Hematopoietic multipotent progenitor cell treated with erythropoietin and hydrocortisone succinate and interleukin-3 and kit ligand, for 8 days (in vitro differentiated cells): ENCODE measurements at regions not wholly inside any gene's neighbourhood (a gene's known extent, or its start where the extent isn't known, plus 50 kb on each side); places are given as distances from the start of the nearest gene placed in this dataset.

Source experiments
- DNase-seq: peaks from one replicate; pipeline ENCODE4 v3.0.0-alpha.2; 2015

- no peak for DNase-seq
Observed at GRCh38 chr6:145213614-145214013, 521.7 kb downstream of the EPM2A start.

GRCh38 chr6:145214570-145214969, 520.8 kb downstream of the EPM2A start:
- peak; percentile 53 for DNase-seq

GRCh38 chr6:145224450-145224849, 510.9 kb downstream of the EPM2A start:
- DNase-seq, result no peak

DNA sequence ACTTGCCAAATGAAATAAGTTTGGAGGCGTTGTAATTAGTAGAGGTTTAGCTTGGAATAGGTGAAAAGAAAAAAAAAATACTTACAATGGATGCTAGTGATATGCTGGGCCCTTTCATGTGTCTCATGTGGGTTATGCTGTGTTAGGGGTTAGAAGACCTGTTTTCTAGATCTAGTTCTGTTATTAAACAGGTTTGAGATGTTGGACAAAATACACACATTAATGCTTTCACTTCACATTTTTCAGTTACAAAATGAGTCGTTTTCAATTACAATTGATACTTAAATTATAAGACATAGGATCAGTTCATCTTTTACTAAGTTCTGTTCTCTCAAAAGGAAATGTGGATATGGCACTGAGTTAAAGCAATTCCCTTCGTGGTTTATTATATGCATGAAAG, 509.8 kb downstream of the EPM2A start:
- no peak for DNase-seq

GRCh38 chr6:145227593-145227992, 507.7 kb downstream of the EPM2A start:
- DNase-seq, result no peak

DNA sequence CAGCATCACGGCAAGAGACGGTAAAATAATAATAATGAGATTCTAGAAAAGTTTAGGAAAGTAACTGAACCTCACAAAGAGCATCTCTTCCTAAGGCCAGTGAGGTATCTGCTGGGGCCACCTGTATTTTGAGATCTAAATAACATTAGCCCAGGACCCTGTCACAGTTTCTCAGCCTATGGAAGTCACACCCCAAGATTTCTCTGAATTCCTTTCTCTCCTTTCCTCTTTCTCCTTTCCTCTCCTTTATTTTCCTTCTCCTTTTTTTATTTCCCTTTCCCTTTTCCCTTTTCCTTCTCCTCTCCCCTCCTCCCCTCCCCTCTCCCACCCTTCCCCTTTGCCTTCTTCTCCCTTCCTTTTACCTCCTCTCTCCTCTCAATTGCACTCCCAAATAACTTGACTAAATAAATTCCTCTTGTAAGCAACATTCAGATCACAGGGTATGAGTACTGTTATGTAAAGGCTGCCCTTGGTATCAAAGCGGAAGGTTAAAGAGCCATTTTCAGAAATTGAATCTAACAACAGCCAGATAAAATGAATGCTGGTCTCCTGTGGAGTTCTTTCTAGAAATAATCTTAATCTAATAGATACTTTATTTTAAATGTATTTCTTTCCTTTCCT, 506.2 kb downstream of the EPM2A start:
- no peak for DNase-seq

DNA sequence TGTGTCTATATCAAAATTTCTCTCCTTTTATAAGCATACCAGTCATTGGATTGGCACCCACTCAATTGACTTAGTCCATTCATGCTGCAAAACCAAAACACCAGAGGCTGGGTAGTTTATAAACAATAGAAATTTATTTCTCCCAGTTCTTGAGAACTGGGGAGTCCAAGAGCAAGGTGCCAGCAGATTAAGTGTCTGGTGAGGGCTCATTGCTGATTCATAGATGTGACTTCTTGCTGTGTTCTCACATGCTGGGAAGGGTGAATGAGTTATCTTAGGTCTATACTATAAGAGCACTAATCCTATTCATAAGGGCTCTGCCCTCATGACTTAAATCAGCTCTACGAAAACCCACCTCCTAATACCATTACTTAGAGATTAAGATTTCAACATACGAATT, 501.4 kb downstream of the EPM2A start:
- no peak for DNase-seq

DNA sequence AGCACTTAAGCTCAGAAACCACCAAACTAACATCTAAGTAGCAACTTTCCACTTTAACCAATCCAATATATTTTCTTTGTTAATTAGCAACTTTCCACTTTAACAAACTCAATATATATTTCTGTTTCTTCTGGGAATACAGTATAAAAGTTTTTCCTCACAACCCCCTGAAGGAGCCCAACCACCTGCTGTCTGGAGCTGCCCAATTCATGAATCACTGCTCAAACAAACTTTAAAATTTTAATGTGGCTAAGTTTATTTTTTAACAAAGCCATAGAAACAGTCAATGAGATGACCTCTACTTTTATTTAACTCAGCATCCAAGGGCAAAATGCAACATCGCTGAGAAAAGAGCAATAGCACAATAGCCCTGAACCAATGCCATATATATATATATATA, 500.1 kb downstream of the EPM2A start:
- no peak for DNase-seq

- DNase-seq, result no peak
Observed at GRCh38 chr6:145238787-145239186, 496.5 kb downstream of the EPM2A start.

GRCh38 chr6:145241039-145241438, 494.3 kb downstream of the EPM2A start:
- no peak for DNase-seq

DNA sequence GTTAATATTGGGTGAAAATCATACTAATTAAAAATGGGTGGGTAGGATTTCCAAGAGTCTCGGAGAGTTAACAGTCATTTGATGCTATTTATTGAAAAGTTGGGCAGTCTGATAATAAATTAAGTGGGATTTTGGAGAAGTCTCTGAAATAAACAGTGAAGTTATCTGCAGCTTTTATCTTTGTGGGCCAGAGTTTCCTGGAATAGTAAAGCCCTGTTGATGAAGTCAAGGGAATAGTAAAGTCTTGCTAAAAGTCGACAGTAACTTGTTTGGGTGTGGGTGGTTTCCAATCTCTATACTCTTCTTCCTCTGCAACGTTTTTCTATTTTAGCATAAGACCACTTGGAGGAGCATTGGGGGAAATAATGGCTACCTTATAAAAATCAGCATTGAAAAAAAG, 493.6 kb downstream of the EPM2A start:
- DNase-seq, result no peak

- no peak for DNase-seq
Observed at GRCh38 chr6:145244349-145245100, 490.8 kb downstream of the EPM2A start.

DNA sequence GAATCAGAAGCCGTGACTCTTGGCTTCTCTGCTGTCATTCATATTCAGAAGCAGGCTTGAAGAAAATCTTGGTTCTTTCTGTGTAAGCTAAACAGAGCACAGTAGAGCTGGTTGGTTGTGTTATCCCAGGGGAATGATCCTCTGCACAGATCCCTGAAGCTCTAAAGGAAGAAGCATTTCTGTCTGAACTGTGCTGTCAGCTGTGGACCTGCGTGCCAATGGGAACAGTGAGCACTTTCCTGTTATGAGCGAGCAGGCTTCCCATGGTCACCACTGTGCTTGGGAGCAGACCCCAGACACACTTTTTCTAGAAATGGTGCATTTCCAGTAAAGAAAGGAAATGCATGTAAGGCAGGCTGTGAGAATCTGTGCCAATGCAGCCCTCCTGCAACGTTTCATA, 490.2 kb downstream of the EPM2A start:
- no peak for DNase-seq

GRCh38 chr6:145247692-145248419, 487.5 kb downstream of the EPM2A start:
- no peak for DNase-seq

- no peak for DNase-seq
Observed at GRCh38 chr6:145250436-145250835, 484.9 kb downstream of the EPM2A start.

DNA sequence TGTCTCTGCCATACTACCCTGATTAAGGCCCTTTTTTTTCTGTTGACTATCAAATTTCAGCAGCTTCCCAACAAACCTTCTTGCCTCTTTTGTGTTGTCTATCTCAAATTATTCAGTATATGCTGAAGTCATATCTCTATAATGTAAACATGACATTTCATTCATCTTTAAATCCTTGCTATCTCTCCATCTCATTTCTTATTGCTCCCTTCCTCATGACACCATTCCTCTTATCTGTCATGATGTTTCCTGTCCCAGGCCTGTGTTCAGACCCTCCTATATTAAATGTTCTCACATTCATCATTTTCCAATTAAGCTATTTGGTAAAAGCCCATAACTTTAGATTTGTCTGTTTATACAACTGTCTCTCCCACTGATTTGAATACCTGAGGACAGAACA, 482.6 kb downstream of the EPM2A start:
- no peak for DNase-seq

- no peak for DNase-seq
Observed at GRCh38 chr6:145254649-145255401, 480.5 kb downstream of the EPM2A start.

GRCh38 chr6:145257704-145258103, 477.6 kb downstream of the EPM2A start:
- no peak for DNase-seq

GRCh38 chr6:145258122-145258521, 477.2 kb downstream of the EPM2A start:
- DNase-seq, result no peak

- DNase-seq, result no peak
Observed at GRCh38 chr6:145260484-145261175, 474.7 kb downstream of the EPM2A start.

DNA sequence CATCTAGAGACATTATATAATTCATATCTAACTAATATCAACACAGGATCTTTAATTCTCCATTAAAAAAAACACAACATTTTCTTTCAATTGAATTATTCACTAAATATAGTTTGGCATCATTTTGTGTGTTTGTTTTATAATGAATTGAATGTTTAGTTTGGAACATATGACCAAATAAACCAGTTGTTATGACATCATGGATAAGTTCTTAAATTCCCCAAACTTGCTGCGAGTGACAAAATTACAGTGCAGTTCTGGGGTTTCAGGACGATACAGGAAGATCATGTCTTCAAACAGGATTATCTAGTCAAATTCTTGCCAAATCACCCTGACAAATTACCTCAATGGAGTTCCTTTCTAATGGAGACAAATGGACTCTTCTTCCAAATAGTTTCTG, 473.6 kb downstream of the EPM2A start:
- no peak for DNase-seq

GRCh38 chr6:145262771-145263170, 472.5 kb downstream of the EPM2A start:
- DNase-seq, result no peak

GRCh38 chr6:145263778-145264211, 471.5 kb downstream of the EPM2A start:
- DNase-seq, result no peak
